K562 (cell line): ENCODE measurements at regions not wholly inside any gene's neighbourhood (a gene's known extent, or its start where the extent isn't known, plus 50 kb on each side); places are given as distances from the start of the nearest gene placed in this dataset.

ENCODE experiments used
- BDP1 ChIP-seq: IDR thresholded peaks from 3 replicates; pipeline ENCODE4 v1.6.1; 2011; ENCODE audit not compliant: insufficient read length, insufficient read depth
- GATAD2A ChIP-seq: fragments of 450-650 bp; IDR thresholded peaks from 2 replicates; pipeline ENCODE4 v1.6.1; 2017
- NR1H2 ChIP-seq: sonication (generic); formaldehyde crosslinking; IDR thresholded peaks from 2 replicates; pipeline ENCODE4 v1.4.0; 2020; ENCODE audit warnings: mild to moderate bottlenecking, missing genetic modification reagents
- RBM34 ChIP-seq: fragments of 200-400 bp; formaldehyde crosslinking; IDR thresholded peaks from 2 replicates; pipeline ENCODE4 v1.6.1; 2018; ENCODE audit warnings: low read length, borderline replicate concordance; ENCODE audit not compliant: insufficient read depth
- TF ChIP-seq, protein P1 (sequence below): fragments of 200-600 bp; sonication (generic); IDR thresholded peaks from one replicate; pipeline ENCODE4 v1.6.1; 2012; ENCODE audit warnings: mild to moderate bottlenecking, low read depth, low read length, inconsistent platforms
- TF ChIP-seq, protein P2 (sequence below): fragments of 450-650 bp; formaldehyde crosslinking; conservative IDR thresholded peaks from 2 replicates; pipeline ENCODE4 v1.4.0; 2022; ENCODE audit warnings: mild to moderate bottlenecking, missing genetic modification characterization
- TF ChIP-seq, protein P3 (sequence below): sonication (generic); formaldehyde crosslinking; IDR thresholded peaks from 2 replicates; pipeline ENCODE4 v1.9.0; 2022; ENCODE audit warnings: mild to moderate bottlenecking, missing genetic modification reagents

DNA sequence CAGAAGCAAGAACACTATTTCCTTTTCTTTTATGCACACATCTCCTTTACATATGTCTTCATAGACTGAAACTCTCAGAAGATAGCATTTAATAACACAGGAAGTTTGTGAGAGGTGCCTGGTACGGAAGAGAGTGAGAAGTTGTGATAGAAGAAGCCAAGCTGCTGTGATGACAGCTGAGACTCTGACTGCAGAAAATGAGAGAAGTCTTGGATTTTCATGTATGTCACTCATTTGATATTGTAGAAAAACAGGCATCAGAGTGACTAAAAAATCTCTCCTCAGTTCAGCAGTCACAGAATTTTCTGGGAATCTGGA, 154.9 kb upstream of the BMP2 start (continued):
- TF ChIP-seq, protein P1, sequence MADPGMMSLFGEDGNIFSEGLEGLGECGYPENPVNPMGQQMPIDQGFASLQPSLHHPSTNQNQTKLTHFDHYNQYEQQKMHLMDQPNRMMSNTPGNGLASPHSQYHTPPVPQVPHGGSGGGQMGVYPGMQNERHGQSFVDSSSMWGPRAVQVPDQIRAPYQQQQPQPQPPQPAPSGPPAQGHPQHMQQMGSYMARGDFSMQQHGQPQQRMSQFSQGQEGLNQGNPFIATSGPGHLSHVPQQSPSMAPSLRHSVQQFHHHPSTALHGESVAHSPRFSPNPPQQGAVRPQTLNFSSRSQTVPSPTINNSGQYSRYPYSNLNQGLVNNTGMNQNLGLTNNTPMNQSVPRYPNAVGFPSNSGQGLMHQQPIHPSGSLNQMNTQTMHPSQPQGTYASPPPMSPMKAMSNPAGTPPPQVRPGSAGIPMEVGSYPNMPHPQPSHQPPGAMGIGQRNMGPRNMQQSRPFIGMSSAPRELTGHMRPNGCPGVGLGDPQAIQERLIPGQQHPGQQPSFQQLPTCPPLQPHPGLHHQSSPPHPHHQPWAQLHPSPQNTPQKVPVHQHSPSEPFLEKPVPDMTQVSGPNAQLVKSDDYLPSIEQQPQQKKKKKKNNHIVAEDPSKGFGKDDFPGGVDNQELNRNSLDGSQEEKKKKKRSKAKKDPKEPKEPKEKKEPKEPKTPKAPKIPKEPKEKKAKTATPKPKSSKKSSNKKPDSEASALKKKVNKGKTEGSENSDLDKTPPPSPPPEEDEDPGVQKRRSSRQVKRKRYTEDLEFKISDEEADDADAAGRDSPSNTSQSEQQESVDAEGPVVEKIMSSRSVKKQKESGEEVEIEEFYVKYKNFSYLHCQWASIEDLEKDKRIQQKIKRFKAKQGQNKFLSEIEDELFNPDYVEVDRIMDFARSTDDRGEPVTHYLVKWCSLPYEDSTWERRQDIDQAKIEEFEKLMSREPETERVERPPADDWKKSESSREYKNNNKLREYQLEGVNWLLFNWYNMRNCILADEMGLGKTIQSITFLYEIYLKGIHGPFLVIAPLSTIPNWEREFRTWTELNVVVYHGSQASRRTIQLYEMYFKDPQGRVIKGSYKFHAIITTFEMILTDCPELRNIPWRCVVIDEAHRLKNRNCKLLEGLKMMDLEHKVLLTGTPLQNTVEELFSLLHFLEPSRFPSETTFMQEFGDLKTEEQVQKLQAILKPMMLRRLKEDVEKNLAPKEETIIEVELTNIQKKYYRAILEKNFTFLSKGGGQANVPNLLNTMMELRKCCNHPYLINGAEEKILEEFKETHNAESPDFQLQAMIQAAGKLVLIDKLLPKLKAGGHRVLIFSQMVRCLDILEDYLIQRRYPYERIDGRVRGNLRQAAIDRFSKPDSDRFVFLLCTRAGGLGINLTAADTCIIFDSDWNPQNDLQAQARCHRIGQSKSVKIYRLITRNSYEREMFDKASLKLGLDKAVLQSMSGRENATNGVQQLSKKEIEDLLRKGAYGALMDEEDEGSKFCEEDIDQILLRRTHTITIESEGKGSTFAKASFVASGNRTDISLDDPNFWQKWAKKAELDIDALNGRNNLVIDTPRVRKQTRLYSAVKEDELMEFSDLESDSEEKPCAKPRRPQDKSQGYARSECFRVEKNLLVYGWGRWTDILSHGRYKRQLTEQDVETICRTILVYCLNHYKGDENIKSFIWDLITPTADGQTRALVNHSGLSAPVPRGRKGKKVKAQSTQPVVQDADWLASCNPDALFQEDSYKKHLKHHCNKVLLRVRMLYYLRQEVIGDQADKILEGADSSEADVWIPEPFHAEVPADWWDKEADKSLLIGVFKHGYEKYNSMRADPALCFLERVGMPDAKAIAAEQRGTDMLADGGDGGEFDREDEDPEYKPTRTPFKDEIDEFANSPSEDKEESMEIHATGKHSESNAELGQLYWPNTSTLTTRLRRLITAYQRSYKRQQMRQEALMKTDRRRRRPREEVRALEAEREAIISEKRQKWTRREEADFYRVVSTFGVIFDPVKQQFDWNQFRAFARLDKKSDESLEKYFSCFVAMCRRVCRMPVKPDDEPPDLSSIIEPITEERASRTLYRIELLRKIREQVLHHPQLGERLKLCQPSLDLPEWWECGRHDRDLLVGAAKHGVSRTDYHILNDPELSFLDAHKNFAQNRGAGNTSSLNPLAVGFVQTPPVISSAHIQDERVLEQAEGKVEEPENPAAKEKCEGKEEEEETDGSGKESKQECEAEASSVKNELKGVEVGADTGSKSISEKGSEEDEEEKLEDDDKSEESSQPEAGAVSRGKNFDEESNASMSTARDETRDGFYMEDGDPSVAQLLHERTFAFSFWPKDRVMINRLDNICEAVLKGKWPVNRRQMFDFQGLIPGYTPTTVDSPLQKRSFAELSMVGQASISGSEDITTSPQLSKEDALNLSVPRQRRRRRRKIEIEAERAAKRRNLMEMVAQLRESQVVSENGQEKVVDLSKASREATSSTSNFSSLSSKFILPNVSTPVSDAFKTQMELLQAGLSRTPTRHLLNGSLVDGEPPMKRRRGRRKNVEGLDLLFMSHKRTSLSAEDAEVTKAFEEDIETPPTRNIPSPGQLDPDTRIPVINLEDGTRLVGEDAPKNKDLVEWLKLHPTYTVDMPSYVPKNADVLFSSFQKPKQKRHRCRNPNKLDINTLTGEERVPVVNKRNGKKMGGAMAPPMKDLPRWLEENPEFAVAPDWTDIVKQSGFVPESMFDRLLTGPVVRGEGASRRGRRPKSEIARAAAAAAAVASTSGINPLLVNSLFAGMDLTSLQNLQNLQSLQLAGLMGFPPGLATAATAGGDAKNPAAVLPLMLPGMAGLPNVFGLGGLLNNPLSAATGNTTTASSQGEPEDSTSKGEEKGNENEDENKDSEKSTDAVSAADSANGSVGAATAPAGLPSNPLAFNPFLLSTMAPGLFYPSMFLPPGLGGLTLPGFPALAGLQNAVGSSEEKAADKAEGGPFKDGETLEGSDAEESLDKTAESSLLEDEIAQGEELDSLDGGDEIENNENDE: no peak
- TF ChIP-seq, protein P2, sequence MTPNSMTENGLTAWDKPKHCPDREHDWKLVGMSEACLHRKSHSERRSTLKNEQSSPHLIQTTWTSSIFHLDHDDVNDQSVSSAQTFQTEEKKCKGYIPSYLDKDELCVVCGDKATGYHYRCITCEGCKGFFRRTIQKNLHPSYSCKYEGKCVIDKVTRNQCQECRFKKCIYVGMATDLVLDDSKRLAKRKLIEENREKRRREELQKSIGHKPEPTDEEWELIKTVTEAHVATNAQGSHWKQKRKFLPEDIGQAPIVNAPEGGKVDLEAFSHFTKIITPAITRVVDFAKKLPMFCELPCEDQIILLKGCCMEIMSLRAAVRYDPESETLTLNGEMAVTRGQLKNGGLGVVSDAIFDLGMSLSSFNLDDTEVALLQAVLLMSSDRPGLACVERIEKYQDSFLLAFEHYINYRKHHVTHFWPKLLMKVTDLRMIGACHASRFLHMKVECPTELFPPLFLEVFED (CRISPR knock-in tag): no peak
- TF ChIP-seq, protein P3, sequence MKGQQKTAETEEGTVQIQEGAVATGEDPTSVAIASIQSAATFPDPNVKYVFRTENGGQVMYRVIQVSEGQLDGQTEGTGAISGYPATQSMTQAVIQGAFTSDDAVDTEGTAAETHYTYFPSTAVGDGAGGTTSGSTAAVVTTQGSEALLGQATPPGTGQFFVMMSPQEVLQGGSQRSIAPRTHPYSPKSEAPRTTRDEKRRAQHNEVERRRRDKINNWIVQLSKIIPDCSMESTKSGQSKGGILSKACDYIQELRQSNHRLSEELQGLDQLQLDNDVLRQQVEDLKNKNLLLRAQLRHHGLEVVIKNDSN (CRISPR knock-in tag): no peak
- no peak for TF ChIP-seq GATAD2A
- no peak for TF ChIP-seq NR1H2
- TF ChIP-seq BDP1: no peak
- TF ChIP-seq RBM34: no peak
- TF ChIP-seq, all 486 proteins: peak for 0
